Gastroesophageal sphincter (tissue), 3 donors: ENCODE measurements at regions not wholly inside any gene's neighbourhood (a gene's known extent, or its start where the extent isn't known, plus 50 kb on each side); places are given as distances from the start of the nearest gene placed in this dataset.

Experiments
- POLR2AphosphoS5 ChIP-seq: sonication (generic); formaldehyde crosslinking; IDR thresholded peaks from one replicate; pipeline ENCODE4 v1.6.1; 2017; ENCODE audit warnings: antibody characterized with exemption
- TF ChIP-seq, protein P1 (sequence below), 4 experiments: fragments of 200-600 bp in 2 of 4; fragments of 450-650 bp in 2 of 4; sonication (generic) in 1 of 4; IDR thresholded peaks; one replicate each; pipeline ENCODE4 v1.5.1; 2017 to 2019; ENCODE audit warnings: antibody characterized with exemption in 4 of 4, mild to moderate bottlenecking in 2 of 4, moderate library complexity in 2 of 4

DNA sequence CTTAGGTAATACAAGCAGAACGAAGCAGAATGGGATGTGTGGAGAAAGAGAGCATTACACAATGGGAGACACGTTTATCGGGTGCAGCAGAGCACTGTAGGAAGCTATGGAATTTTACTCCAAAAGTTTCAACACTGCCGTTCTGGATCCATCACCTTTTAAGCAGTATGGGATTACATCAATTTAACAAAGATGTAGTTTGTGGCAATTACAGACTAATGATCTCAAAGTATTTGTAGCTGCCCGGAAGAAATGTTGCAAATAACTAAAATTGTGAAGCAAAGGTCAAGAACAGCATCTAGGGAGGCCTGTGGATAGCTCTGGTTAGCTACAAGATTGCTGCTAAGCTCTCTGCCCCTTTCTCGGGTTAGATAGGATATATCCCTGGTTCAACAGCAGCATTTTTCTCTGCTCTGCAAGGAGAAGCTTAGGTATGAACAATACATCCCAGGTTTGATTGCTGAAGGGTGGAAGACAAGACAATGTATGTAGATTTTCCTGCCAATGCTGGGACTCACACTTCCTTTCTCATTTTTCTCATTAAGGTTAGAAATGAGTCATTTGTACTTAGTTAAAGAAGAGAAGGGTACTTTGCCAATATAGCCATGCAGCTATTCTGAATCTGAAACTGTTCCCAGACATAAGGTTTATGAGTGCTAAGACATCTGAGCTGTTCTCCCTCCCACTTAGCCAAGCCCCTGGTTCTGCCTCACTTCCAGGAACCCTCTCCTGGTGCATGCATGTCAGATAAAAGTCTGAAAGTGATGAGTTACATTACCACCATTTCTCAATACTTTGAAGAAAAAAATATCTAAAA lies 75.0 kb upstream of the HIF1A start:
- TF ChIP-seq, protein P1, sequence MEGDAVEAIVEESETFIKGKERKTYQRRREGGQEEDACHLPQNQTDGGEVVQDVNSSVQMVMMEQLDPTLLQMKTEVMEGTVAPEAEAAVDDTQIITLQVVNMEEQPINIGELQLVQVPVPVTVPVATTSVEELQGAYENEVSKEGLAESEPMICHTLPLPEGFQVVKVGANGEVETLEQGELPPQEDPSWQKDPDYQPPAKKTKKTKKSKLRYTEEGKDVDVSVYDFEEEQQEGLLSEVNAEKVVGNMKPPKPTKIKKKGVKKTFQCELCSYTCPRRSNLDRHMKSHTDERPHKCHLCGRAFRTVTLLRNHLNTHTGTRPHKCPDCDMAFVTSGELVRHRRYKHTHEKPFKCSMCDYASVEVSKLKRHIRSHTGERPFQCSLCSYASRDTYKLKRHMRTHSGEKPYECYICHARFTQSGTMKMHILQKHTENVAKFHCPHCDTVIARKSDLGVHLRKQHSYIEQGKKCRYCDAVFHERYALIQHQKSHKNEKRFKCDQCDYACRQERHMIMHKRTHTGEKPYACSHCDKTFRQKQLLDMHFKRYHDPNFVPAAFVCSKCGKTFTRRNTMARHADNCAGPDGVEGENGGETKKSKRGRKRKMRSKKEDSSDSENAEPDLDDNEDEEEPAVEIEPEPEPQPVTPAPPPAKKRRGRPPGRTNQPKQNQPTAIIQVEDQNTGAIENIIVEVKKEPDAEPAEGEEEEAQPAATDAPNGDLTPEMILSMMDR (IDR thresholded peaks at IDR 0.05): no peak
- TF ChIP-seq POLR2AphosphoS5: peak; percentile 90
